Activated gamma-delta T cell treated with anti-CD3 and anti-CD28 coated beads, Interleukin-2, amount 50 U/mL, for 16 hours (primary cell): ENCODE measurements at regions not wholly inside any gene's neighbourhood (a gene's known extent, or its start where the extent isn't known, plus 50 kb on each side); places are given as distances from the start of the nearest gene placed in this dataset.

Experiments
- DNase-seq: peaks from one replicate; pipeline ENCODE4 v3.0.0-alpha.2; 2020; ENCODE audit warnings: low read depth

DNA sequence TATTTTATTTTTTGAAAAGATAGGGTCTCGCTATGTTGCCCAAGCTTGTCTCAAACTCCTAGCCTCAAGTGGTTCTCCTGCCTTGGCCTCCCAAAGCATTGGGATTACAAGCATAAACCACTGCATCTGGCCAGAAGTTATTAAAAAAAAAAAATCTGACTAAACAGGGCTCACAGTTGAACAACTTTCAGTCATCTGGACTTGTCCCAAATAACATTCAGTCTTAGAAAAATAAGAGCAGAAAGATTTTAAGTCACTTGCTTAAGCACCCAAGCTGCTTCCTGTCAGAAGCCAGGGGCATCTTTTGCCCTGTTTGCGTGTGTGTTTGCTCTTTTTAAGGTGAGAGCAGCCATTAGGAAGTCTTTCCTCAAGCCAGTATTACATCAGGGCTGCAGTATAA, 286.8 kb downstream of the LMO4 start:
- no peak for DNase-seq

DNA sequence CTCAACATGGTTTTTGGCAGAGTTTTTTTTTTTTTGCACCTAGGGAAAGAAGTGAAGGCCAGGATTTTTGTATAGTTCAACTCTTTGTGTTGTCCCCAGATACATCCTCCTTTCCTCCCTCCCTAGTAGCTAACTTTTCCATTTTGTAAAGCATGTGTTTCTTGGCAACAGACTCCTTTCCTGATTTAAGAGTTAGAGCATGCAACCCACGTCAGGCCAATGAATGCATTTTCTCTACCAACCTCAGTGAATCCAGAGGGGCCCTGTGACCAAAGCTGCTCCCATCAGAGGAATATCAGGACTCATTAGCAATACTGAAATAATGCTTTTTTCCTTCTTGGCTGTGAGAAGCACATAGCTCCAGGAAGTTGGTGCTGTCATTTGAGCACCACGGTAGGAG, 287.2 kb downstream of the LMO4 start:
- no peak for DNase-seq

DNA sequence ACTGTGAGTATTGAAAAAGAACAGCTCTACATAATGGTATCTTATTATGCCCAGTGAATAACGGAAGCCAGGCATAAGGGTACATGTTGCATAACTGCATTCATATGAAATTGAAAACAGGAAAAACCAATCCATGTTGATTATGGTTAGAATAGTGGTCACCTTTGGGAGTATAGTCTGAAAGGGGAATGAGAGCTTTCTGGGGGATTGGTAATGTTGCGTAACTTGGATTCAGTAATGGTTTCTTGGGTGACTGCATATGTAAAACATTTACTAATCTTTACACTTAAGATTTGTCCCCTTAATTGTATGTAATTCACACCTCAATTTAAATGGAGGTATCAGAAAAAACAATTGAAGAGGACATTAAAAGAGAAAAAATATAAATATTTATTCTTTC, 292.1 kb downstream of the LMO4 start:
- no peak for DNase-seq

DNA sequence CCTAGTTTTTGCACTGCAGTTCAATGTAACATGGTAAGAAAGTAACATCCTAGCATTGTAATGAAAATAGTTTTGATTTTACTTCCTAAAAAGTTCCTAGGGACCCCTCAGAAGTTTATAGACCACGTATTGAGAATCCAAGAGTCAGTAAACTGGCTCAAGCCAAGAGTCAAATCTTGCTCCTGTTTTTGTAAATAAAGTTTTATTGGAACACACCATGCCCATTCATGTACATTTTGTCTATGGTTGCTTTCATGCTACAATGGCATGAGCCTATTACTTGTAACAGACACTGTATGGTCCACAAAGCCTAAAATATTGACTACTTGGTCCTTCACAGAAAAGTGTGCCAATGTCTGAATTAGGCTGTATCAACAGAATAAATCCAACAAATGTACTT, 301.0 kb downstream of the LMO4 start:
- no peak for DNase-seq

DNA sequence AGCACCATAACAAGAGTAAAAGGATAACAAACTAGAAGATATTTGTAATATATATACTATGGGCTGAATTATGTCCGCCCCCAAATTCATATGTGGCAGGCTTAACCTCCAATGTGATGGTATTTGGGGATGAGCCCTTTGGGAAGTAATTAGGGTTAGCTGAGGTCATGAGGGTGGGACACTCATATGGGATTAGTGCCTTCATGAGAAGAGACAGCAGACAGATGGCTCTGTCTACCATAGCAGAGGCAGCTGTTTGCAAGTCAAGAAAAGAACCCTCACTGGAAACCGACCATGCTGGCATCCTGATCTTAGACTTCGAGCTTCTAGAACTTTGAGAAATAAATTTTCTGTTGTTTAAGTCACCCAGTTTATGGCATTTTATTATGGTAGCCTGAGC, 303.6 kb downstream of the LMO4 start:
- no peak for DNase-seq

DNA sequence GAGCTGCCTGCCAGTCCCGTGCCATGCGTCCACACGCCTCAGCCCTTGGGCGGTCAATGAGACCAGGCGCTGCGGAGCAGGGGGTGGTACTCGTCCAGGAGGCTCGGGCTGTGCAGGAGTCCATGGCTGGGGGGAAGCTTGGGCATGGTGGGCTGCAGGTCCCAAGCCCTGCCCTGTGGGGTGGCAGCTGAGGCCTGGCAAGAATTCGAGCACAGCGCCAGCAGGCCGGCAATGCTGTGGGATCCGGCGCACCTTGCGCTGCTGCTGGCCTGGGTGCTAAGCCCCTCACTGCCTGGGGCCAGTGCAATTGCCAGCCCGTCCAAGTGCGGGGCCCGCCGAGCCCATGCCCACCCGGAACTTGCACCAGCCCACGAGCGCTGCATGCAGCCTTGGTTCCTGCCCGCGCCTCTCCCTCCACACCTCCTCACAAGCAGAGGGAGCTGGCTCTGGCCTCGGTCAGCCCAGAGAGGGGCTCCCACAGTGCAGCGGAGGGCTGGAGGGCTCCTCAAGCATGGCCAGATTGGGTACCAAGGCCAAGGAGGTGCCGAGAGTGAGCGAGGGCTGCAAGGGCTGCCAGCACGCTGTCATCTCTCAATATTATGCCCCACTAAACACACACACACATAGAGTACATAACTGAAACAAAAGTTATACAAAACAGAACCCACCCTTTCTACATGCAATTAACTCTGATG, 307.7 kb downstream of the LMO4 start:
- no peak for DNase-seq

DNA sequence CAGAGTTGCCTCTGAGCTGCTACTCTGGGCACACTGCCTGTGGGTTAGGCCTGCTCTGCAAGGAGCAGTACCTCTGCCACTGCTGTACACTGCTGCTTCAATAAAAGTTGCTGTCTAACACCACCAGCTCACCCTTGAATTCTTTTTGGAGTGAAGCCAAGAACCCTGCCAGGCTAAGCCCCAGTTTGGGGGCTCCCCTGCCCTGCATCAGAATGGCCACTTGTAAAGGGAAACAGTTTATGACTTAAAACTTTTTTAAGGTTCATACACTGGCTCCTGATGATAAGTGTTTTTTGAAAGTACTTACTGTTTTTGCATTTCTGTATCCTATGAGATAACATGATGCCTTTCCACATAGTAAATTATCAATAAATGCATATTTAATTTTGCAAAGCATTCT, 310.0 kb downstream of the LMO4 start:
- DNase-seq: no peak

DNA sequence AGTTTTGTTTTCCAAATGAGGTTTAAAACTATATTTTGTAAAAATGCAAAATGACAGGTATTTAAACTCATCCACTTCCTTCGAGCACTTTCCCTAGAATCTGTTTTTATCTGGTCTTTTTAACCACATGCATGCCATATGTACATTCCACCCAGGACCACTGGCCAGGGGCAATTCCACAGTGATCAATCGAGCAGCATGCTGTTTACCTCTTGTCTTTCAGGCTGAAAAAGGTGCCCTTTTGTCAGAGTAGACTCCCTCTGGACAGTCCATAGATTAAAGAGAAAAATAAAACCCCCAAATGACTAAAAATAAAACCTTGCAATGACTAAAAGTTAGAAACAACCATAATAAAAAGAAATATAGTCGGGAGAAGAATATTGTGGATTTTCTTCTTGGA, 313.3 kb downstream of the LMO4 start:
- DNase-seq: no peak

DNA sequence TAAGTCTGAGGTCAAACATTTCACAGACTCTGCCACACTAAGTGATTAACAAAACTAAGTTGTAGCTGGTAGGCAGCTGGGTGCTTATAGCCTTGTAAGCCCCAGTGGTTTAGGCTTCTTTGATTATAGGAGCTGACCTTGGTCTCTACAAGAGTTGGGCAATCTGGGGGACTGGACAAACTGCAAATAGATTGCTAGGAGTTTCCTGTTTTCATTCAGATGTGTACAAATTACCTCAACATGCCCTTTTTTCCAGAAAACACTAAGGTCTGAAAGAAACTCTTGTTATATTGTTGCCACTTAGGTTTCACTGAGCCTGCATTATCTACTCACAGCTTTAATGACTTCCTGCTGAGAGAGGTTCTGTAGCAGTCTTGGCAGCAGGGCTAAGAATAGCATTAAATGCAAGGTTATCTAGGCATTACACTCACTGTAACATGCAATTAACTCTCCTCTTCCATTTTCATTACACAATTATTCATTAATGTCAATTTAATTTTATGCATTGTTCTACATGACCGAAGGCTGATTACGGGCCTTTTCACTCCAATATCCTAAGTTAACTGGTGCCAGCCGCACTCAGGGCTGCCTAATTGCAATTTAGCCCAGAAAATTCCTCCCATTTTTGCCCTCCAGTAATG, 314.0 kb downstream of the LMO4 start:
- DNase-seq: no peak

DNA sequence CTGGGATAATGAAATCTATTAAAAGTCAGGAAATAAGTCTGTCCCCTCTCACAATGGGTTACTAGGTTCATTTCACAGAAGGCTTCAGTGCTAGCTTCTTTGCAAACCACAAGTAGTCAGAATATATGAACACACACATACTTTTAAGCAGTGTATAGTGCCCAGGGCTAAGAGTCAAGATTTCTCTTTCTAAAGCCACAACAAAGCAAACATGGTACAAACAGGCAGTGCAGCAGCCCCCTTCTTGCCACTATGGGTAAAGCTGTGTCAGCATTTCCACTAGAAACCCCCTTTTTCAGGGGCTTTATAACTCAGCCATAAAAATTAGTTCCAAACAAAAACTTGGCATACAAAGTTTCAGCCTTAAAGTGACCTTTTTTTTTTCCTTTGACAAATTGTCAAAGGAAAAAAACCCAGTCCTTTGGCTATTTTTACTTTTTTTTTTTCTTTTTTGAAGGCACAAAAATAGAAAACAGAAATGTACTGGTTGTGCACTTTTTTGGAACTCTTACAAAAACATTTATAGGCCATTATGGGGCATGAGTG, 315.4 kb downstream of the LMO4 start:
- DNase-seq: no peak

DNA sequence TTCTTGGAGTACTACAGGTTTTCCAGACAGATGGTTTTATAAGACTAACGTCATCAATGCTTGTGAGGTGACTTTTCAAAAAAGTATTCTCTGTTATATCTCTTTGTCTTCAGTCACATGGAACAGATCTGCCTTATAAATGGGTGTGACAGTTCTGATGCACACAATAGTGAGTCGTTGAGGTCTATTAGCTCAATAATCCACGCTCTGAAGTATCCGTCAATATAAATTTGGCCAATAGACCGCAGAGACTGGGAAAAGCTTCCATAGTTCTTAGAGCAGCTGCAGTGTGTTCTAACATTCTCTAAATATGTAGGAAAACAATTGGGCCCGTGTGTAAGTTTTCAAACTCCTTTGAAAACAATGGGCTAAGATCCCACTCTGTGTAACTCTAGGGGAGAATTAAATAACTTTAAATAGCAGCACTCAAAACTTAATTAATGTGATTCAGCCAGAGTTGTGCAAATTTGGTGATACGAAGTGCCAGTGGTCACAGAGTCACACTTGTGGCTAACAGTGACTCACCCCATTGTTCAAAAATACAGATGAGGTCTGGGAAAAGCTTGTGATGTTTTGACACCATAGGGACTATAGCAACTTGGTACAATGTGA, 316.0 kb downstream of the LMO4 start:
- no peak for DNase-seq

DNA sequence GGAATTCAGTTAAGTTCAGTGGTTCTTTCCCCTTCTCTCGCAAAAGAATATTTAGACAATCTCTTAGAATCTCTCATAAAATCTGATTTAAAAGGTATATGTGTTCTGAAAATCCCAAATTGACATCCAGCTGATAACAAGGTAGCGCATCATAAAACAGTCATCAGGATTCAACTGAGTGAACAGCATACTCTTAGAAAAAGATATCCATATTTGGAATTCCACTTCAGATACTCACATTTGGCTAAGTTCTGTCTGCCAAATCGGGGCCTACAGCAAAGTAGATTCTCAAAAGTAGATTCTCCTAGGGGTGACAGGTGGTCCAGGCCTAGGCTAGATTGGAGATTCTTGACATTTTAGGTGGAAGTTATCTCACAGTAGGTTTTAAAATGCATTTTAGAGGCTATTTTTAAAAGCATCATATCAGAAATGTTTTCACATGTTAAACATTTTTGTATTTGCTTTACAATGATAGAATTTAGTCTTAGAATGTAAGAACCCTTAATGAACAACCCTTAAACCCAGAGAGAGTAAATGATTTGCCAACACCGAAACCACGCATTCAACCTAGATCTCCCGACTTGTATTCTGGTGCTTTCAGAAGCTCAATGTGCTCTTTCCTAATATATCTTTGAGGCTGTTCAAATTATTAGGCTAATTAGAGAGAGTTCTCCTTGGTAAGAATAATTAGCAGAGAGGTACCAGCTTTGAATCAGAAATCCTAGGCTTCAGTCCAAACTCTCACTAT, 318.9 kb downstream of the LMO4 start:
- DNase-seq: no peak

DNA sequence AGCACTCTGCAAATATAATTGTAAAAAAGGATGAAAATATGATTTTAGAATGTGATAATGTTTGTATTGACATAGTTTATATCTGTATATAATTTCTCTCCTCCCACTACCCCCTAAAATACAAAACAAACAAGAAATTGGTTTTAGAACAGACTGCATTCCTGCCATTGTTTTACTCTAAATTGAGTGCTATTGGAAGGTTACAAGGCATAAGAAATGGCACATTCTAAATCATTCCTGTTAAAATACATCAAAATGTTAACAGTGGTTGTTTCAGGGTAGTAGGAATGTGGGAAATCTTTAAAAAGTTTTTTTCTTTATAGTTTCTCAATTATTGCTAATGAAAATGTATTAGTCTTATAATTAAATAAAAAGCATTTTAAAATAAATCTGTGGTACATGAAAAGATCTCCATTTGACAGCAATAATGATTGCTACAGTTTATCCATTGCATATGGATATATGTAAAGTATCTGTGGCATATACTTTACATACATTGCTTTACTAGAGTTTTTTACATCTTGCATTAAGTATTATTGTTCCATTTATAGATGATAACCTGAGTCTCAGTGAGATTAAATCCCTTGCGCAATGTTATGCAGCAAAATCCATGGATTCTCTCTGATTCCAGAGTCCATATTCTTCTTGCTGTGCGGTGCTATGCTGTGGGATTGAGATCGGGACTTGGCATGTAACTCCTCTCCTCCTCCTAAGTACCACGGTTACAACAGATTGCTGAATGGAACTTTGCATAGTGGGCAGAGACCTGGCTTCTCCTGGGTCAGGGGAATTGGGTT, 319.8 kb downstream of the LMO4 start:
- DNase-seq: no peak

DNA sequence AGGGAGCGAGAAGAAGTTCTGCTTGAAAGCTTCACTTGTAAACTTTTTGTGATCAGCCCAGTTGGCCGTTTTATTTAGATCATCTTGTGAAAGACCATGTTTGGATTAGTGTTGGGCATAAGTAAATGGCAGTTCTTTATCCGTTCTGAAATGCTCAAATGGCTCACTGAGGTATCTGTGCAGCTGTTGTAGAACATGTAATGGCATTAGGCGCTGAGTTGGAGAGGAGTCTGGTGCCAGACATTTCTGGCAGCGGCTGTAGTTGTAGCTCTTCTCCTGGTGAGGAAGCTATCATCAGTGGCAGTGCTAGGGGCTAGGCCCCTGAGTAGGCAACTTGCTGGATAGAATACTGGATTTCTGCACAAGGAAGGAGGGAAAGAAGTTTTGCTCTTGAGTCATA, 321.6 kb downstream of the LMO4 start:
- DNase-seq: no peak

DNA sequence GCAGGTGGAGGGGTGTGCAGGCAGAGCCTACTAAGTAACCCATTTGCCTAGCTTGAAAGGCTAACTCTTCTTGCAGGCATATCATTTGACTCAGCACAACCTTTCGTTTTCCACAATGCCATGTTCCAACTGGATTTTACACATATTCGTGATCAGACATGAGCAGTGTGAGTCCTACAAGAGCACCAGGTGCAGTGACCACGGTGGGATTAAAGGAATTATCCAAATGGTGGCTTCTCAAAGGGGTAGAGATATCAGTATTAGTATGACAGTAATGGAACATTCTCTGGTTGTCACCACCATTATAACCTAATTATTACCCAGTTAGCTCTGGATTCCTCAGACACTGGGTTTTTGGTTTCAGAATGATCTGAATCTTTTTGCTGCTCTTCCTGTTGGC, 323.5 kb downstream of the LMO4 start:
- DNase-seq: no peak

DNA sequence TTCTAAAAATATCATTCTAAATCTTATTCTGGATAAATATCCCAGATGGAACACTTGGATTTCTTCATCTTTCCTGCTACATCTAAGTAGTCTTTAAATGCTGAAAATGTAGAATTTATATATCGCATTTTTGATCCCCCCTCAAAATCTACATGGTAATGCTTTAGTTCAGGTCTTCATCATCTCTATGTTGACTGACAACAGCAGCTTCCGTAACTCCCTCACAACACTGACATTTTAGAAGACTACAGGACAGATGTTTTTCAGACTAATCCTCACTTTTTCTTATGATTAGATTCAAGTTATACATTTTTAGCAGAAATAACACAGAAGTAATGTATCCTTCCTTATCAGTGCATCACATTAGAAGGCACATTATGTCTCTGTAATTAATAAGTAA, 336.5 kb downstream of the LMO4 start:
- no peak for DNase-seq

DNA sequence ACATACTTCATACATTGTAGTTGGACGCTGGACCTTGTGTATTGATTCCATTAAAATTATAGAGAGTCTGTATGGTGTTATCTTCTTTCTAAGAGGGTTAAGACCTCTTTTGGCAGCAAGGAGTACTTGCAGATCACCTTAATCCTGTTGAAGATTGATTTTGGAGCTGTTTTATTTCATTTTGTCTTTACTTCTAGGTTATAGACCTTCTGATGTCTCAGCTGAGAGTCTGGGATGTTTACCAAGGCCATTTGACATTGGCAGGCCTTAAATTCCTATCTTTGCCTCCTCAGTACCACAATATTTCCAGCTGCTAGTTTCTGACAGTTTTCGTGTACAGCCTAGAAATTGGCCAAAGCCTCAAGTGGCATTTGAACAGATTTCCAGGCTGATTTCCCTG, 338.0 kb downstream of the LMO4 start:
- DNase-seq: no peak

DNA sequence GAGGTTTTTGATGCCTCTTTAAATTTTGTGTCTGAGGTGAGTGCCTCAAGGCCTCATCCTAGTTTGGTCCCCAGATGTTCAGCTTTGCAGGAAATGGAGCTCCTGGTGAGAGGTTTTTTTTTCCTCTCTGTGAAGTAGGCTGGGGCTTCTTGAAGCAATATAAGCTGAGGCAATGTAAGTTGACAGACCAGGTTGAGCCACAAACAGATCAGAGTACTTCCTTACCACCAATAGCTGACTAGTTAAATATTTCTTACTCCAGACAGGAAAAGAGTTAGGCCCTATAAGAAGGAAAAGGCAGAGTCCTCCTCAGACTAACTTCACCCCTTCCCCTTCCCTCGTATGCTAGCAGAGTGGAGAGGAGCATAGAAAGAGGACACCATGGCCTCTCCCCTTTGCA, 341.0 kb downstream of the LMO4 start:
- DNase-seq: no peak

DNA sequence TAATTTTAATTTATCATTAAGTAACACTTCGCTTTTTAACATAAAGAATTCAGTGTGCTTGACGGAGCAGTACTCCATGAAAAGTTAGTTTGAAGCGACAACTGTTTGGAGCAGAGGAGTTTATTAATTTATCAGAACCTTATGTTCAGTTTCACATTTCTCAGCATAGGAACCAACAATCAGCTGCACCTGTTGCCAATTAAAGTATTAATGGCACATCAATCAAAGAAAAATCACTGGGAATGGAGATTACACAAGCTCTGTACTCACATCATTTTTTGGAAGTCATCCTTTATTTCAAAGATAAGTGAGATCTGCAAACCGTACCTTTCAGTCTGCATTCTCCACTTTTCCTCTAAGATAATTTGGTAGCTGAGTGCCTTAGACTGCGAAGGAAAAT, 344.6 kb downstream of the LMO4 start:
- DNase-seq: no peak

DNA sequence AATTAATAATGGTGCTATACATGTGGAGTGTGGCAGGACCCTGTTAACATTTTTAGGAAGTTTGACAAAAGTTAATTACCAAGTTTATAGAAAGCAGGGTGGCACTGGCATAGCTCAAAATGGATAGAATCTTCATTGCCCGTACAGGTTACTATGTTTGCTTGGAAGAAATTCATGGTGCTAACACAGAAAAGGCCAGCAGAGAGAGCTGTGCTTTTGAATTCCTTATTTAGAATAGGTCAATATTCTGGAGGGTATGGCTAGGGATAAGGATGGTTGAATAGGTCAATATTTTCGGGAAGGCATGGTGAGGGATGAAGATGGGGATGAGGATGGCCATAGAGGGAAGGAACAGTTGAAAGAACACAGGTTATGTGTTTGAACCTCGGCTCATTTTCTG, 345.1 kb downstream of the LMO4 start:
- DNase-seq: no peak

DNA sequence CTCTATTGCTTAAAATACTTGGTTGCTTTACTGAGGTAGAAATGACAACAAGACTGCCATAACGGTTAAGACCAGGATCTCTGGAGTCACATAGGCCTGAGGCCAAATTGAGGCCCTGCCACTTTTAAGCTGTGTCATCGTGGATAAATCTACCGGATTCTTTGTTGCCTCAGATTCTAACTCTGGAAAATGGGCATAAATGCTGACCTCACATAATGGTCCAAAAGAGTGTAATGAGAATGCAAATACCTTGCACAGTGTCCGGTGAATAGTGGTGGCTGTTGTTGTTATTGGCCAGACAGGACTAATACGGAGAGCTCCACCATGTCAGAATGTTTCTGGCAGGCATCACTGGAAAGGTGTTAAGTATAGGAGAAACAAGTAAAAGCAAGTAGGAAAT, 346.1 kb downstream of the LMO4 start:
- DNase-seq: no peak

DNA sequence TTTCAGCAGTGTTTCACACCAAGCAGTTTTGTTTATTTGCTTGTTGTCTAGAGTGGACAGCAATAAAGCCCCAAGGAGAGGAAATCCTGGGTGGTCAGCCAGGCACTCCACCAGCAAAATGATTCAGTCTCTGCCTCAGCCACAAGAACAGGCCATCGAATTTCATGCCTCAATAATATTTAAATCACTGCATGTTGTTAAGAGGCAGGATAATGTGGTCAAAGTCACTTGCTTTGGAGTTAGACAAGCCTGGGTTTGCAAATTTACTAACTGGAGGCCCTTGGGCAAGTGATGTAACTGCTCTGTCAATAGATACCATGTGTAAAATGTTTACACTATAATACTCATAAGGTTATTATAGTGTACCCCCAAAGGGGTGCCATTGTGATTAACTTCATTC, 349.6 kb downstream of the LMO4 start:
- no peak for DNase-seq
